A673 (cell line): ENCODE measurements at regions not wholly inside any gene's neighbourhood (a gene's known extent, or its start where the extent isn't known, plus 50 kb on each side); places are given as distances from the start of the nearest gene placed in this dataset.

ENCODE experiments used
- BruUV-seq: library from RNA; stranded (reverse); fragments of 400-500 nt; replicated peaks from 2 replicates; lab custom pipeline; 2021; lab: Mats Ljungman, UMichigan
- CTCF ChIA-PET: fragments of 300-600 bp; sonication (Branson Sonifier 250); formaldehyde crosslinking; loops from one replicate; lab custom pipeline; 2022; ENCODE audit warnings: antibody characterized with exemption; lab: Charles Lee
- POLR2A ChIA-PET: fragments of 300-600 bp; sonication (Branson Sonifier 250); formaldehyde crosslinking; loops from one replicate; lab custom pipeline; 2022; ENCODE audit warnings: antibody characterized with exemption; ENCODE audit not compliant: low non-redundant PET; lab: Charles Lee
- DNase-seq: peaks from one replicate; pipeline ENCODE4 v3.0.0-alpha.2; 2015; ENCODE audit warnings: low spot score
- H3K27ac ChIP-seq: fragments of 200-600 bp; sonication (generic); 2 replicates; pipeline ENCODE4 v1.5.1; 2016; ENCODE audit warnings: mixed run types, low read depth, mild to moderate bottlenecking, mixed read lengths, antibody characterized with exemption, low read length; ENCODE audit not compliant: poor library complexity, severe bottlenecking
- H3K27me3 ChIP-seq: fragments of 200-600 bp; sonication (generic); replicated peaks from 2 replicates; pipeline ENCODE4 v1.6.1; 2017; ENCODE audit warnings: mixed run types, low read depth, mild to moderate bottlenecking, mixed read lengths, antibody characterized with exemption, low read length; ENCODE audit not compliant: insufficient read depth, poor library complexity
- H3K36me3 ChIP-seq: fragments of 200-600 bp; sonication (generic); 2 replicates; pipeline ENCODE4 v1.6.1; 2016; ENCODE audit warnings: mixed run types, mild to moderate bottlenecking, mixed read lengths, antibody characterized with exemption, low read length; ENCODE audit not compliant: insufficient read depth, poor library complexity, severe bottlenecking
- H3K4me1 ChIP-seq: fragments of 200-600 bp; sonication (generic); 2 replicates; pipeline ENCODE4 v1.6.1; 2017; ENCODE audit warnings: mixed run types, mild to moderate bottlenecking, mixed read lengths, antibody characterized with exemption, low read length; ENCODE audit not compliant: insufficient read depth, poor library complexity, severe bottlenecking
- H3K4me3 ChIP-seq: fragments of 200-600 bp; sonication (generic); 2 replicates; pipeline ENCODE4 v1.5.1; 2016; ENCODE audit warnings: low read depth, mixed run types, mild to moderate bottlenecking, mixed read lengths, low read length; ENCODE audit not compliant: poor library complexity, severe bottlenecking
- H3K9me3 ChIP-seq: fragments of 200-600 bp; sonication (generic); 2 replicates; pipeline ENCODE4 v1.6.1; 2016; ENCODE audit warnings: mixed run types, low read depth, mild to moderate bottlenecking, mixed read lengths, antibody characterized with exemption, low read length; ENCODE audit not compliant: poor library complexity, severe bottlenecking
- EZH2 ChIP-seq: fragments of 200-600 bp; sonication (generic); IDR thresholded peaks from 2 replicates; pipeline ENCODE4 v1.6.1; 2017; ENCODE audit warnings: borderline replicate concordance, low read depth, mild to moderate bottlenecking, mixed read lengths, antibody characterized with exemption, low read length; ENCODE audit not compliant: poor library complexity, severe bottlenecking
- intact Hi-C: fragments of 100-400 bp; cut with micrococcal nuclease; formaldehyde crosslinking; loops from one replicate; pipeline ENCODE4 v1.10.0; 2022; ENCODE audit not compliant: unreplicated experiment
- TF ChIP-seq, protein P1 (sequence below): fragments of 300-800, 200-600 bp; sonication (generic); conservative IDR thresholded peaks from 2 replicates; pipeline ENCODE4 v1.5.1; 2017; ENCODE audit warnings: low read depth, mild to moderate bottlenecking, antibody characterized with exemption, low read length, moderate library complexity, mixed read lengths

DNA sequence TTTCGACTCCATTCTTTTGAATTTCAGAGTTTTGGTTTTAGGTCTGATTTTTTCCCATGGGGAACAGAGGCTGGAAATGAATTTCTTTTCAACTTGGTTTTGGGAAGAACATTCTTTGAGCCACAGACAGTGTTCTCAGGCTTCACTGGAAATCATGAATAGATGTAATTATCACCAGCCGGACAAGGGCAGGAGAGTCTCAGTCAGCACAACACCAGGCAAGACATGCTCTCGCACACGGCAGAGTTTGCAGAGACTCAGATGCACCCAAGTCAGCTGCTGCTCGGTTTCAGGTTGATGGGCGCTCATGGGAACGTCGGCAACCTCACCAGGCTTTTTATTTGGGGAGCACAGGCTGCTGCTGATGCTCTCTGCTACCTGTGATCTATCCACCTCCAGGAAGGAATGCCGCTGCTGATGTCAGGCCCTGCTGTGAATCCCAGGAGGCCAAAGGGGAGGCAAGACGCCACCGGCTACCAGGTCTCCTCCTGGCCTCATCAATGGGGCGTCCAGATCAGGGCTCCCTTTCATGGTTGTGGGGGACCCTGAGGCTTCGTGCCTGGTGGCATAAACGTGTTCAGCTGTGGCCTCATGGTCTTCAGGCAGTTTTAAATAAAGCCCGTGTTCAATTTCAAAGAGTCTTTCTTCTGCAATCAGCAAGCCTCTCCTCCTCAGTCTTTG lies 332.3 kb upstream of the IRX4 start:
- Histone ChIP-seq H3K27me3 (no peaks in the 10 kb centered on the region), H3K36me3 (no peaks in the 10 kb centered on the region), H3K27ac (no peak overlapping the region), H3K9me3 (no peaks in the 10 kb centered on the region), H3K4me3 (no peak overlapping the region), H3K4me1 (no peaks in the 10 kb centered on the region)
- TF ChIP-seq EZH2 = no peak
- TF ChIP-seq, protein P1, sequence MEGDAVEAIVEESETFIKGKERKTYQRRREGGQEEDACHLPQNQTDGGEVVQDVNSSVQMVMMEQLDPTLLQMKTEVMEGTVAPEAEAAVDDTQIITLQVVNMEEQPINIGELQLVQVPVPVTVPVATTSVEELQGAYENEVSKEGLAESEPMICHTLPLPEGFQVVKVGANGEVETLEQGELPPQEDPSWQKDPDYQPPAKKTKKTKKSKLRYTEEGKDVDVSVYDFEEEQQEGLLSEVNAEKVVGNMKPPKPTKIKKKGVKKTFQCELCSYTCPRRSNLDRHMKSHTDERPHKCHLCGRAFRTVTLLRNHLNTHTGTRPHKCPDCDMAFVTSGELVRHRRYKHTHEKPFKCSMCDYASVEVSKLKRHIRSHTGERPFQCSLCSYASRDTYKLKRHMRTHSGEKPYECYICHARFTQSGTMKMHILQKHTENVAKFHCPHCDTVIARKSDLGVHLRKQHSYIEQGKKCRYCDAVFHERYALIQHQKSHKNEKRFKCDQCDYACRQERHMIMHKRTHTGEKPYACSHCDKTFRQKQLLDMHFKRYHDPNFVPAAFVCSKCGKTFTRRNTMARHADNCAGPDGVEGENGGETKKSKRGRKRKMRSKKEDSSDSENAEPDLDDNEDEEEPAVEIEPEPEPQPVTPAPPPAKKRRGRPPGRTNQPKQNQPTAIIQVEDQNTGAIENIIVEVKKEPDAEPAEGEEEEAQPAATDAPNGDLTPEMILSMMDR = no peak
- ChIA-PET POLR2A (no interaction called here), CTCF (no interaction called here)
- no peak for DNase-seq
- intact Hi-C loops = no loop called here
- no TSS peak for BruUV-seq

DNA sequence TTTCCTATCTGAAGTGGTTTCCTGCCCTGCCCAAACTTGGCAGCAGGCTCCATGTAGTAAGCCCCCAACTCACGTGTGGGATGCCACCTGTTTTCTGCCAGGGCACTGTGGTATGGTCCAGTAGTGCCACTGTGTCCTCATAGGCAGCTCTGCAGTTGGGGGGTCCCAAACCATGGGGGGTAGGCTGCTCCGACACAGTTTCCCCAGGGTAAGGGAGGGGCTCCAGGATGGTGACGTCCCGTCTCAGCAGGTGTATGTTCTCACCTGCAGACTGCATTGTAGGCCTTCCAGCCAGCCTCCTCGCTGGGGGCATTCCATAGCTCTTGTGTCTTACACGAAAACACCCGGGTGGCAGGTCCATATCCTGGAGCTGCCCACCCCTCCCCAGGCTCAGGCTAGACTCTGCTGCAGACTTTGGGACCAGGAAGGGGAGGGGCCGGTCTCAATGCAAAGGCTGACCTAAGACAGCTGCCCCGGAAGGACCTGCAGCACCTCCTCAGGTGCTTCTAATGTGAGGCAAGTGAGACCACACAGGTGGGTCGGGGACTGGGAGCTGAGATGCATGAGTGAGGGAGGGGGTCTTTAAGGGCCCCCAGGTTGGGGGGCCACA lies 330.5 kb upstream of the IRX4 start:
- no peaks in the 10 kb centered on the region for H3K27me3 ChIP-seq
- H3K4me3 ChIP-seq = no peak overlapping the region
- intact Hi-C loops = no loop called here
- no TSS peak for BruUV-seq
- H3K9me3 ChIP-seq = no peaks in the 10 kb centered on the region
- H3K4me1 ChIP-seq = no peaks in the 10 kb centered on the region
- ChIA-PET CTCF (no interaction called here), POLR2A (no interaction called here)
- H3K36me3 ChIP-seq = no peaks in the 10 kb centered on the region
- no peak overlapping the region for H3K27ac ChIP-seq
- no peak for DNase-seq
- TF ChIP-seq EZH2 = no peak
- TF ChIP-seq, protein P1 = no peak

DNA sequence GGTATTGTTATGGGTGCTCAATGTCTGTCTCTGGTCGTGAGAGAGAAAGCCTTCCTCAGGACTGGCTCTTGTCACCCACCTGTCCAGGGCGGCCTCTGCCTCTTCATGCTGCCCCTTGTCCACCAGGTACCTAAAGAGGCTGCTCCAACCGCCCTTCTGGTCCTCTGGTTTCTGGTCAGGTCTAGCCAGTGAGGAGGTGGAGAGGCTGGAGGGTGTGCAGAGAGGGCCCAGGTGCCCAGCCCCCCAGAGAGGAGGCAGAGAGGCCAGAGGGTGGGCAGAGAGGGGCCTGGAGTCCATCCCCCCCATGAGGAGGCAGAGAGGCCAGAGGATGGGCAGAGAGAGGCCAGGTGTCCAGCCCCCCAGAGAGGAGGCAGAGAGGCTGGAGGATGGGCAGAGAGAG lies 329.8 kb upstream of the IRX4 start:
- BruUV-seq = no TSS peak
- Histone ChIP-seq H3K27ac (no peak overlapping the region), H3K36me3 (no peaks in the 10 kb centered on the region), H3K4me3 (no peak overlapping the region), H3K4me1 (no peaks in the 10 kb centered on the region), H3K9me3 (no peaks in the 10 kb centered on the region), H3K27me3 (no peaks in the 10 kb centered on the region)
- intact Hi-C loops = no loop called here
- TF ChIP-seq, protein P1 = no peak
- TF ChIP-seq EZH2 = no peak
- ChIA-PET POLR2A (no interaction called here), CTCF (no interaction called here)
- no peak for DNase-seq
